GM21528 (cell line): ENCODE measurements at regions not wholly inside any gene's neighbourhood (a gene's known extent, or its start where the extent isn't known, plus 50 kb on each side); places are given as distances from the start of the nearest gene placed in this dataset.

Experiments
- ATAC-seq: cut with Tn5 transposase; IDR thresholded peaks from one replicate; pipeline ENCODE4 v1.9.1; 2021; ENCODE audit warnings: mild to moderate bottlenecking, moderate library complexity; ENCODE audit not compliant: unreplicated experiment, low FRiP score

DNA sequence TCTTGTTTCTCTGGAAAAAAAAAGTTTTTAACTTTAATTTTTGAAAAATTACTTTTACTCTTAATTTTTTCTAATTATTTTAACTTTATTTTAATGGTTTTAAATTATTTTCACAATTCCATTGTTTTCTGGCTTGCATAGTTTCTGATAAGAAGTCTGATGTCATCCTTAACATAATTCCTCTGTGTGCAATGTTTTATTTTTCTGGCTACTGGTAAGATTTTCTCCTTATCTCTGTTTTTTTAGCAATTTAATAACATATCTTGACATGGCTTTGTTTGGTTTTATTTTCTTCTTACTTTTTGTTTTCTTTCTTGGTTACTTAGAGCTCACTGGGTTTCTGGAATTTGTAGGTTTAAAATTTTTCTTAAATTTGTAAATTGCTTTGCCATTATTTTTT is 114.8 kb downstream of the TBXT start:
- ATAC-seq: no peak

DNA sequence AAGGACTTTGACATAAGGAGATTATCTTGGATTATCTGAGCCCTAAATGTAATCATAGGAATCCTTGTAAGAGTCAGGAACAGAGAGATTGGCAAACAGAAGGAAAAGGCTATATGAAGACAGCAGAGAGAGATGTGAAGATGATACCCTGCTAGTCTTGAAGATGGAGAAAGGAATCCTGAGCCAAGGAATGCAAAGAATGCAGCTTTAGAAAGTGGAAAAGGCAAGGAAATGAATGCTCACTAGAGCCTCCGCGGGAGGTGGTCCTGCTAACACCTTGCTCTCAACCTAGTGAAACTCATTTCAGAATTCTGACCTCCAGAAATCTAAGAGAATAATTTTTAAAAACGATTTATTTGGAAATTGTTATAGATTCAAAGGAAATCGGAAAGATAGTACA is 117.1 kb downstream of the TBXT start:
- ATAC-seq: no peak

DNA sequence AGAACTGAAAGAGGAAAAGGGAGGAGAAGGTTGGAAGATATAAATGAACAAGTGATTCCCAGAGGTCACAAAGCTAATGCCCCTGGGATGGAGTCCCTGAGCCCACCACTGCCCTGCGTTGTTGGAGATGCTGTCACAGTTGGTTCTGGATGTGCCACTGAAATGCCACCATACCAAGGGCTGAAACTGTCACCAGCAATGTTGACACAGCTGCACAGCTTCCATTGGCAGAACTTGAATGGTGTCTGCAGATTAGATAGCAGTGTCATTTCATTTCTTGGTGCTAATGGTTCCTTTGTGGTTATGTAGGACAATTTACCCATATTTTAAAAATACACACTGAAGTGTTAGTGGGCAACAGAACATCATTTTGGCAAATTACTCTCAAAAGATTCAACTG is 120.7 kb downstream of the TBXT start:
- ATAC-seq: no peak

DNA sequence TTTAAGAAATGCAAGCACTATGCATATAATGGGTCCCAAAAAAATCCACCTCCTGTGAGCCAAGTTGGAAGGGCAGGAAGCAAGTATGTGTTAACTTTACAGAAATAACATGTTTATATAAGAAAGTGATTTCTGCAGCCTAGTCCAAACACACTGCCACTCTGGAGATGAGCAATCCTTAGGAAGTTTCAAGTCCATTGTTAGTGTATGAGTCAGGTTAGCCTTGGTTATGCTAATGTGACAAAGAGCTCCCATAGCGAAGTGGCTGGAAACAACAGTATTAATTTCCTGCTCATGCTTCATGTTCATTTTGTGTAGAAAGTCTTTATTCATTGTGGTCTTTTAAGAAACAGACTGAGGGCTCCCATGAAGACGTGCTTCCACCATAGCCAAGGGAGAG is 121.4 kb downstream of the TBXT start:
- no peak for ATAC-seq

DNA sequence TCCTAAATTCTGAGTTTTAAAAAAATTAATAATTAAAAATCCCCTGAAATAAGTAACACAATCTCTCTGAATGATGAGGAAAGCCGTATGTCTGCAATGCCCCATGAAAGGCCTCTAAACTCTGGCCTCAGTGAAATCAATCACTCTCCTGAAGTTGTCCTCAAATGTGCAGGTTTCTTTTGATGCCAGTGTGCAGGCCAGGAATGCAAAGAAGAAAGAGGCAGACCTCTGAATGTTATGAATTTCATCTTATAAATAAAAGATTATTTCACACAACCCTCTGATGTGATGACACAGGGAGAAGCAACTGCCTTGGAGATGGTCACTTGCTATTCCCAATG is 121.8 kb downstream of the TBXT start:
- no peak for ATAC-seq

DNA sequence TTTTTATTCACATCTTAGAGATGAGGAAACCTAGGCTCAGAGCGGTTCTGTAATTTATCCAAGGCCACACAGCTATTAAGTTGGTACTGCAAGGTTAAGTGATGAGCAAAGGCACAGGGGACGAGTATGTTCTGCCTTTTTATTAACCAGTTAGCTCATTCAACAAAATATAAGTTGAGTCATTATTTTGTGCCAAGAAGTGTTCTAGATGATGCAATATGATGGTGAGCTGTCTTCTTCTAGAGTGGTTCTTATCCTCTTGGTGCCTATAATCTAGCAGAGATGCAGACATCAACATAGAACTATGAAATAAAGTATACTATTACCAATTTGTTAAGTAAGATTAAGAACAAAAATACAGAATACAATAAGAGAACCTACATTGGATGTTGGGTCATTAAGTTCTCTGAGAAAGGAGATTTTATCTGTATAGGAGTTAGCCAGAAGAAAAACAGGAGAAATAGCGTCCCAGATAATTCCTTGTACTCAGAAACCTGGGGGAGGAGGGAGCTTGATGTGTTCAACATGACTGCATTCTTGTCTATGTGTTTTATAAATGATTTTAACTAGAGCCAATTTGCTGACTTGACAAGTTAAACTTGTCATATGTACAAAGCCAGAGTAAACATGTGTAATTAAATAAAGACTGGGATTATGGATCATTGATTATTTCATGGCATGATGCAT is 122.3 kb downstream of the TBXT start:
- no peak for ATAC-seq

DNA sequence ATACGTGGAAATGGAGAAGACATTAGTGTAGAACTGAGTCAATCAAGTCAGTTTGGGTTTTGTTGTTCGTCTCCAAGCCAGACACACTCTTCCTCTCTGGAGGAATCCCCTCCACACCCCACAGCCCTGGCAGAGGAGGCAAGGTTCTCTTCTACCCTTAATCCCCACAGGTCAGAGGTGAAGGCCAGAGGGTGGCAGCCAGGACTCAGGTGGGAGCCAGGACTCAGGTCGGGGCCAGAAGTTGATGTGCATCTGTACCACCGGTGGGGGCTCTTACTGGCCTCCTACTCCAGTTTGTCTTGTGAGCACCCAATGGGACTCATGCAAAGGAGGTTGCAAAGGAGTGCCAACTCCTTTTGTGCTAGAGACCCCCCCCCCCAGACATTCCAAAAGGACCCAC is 126.4 kb downstream of the TBXT start:
- no peak for ATAC-seq

DNA sequence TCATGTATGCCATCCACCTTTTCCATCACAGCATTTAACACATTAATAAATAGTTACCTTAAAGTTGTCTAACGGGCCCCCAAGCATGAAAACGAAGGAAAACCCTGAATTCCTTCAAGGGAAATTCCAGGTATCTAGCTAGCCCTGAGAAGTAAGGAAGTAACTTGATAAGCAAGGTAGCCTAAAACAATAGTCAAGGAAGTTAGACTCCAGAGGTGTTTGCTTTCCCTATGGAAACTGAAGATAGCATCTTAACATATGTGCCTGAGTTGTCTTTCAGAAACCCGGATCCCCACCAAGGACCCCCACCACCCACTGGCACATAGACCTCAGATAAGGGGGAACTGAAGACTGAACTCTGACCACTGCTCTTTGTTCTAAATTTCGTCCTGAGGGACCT is 127.4 kb downstream of the TBXT start:
- no peak for ATAC-seq

DNA sequence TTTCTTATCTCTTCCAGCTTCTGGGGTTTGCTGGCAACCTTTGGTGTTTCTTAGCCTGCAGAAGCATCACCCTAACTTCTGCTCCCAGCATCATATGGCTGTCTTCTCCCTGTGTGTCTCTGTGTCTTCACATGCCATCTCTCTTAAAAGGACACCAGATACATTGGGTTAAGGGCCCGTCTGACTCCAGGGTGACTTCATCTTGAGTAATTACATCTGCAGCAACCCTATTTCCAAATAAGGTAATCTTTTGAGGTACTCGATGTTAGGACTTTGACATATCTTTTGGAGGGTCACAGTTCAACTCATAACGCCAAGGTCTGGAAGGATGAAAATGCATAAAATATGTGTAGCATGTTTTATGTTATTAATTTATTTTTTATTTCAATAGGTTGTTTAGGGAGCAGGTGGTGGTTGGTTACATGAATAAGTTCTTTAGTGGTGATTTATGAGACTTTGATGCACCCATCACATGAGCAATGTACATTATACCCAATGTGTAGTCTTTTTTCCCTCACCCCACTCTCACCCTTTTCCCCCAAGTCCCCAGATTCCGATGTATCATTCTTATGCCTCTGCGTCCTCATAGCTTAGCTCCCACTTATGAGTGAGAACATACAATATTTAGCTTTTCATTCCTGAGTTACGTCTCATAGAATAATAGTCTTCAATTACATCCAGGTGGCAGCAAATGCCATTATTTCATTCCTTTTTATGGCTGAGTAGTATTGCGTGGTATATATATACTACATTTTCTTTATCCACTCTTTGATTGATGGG is 131.1 kb downstream of the TBXT start:
- ATAC-seq: no peak

DNA sequence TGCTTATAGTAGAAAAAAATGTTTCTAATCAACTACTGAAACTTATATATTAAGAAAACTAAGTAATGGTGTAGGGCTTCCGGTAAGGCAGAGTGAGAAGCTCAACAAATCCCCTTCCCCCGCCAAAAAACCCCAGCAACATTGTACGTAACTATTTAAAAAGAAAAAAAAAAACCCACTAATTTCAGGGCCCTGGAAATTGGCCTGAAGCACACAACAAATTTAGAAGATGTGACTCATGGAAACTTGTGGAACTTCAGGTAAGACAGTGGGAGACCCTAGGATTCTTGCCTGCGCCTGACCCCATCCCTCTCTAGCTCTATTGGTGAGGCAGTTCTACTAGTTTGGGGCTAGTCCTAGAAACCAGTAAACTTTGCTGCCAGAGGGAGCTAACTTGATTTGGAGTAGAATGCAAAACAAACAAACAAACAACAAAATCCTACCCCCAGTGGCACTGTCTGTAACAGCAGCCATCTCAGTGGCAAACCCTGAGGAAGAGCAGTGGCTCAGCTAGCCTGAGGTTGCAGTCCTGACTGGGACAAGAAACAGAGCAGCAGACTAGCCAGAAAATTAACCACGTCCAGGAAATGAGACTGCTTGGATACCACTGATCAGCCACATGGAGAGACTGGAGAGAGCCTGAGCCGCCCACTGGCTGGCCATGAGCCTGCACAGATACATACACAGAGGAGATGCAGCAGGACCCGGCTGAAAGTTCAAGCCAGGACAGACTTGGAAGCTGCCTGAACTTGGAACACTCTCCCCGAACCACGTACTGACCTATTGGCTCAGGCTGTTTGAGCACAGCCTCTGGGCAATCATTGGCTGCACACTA is 135.1 kb downstream of the TBXT start:
- no peak for ATAC-seq

DNA sequence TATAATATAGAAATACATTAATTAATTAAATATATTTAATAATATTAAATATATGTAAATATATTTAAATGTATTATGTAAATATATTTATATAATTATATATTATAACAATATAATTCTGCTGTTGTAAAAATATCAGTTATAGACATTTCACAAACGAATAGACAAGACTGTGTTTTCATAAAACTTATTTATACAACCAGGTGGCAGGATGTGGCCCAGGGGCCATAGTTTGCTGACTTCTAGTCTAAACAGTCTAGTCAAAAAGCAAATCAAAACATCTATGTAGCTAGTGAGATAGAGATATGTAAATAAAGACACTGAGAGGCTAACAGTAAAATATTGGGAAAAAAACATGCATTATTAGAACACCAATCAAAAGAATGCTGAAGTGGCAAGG is 136.4 kb downstream of the TBXT start:
- ATAC-seq: no peak

DNA sequence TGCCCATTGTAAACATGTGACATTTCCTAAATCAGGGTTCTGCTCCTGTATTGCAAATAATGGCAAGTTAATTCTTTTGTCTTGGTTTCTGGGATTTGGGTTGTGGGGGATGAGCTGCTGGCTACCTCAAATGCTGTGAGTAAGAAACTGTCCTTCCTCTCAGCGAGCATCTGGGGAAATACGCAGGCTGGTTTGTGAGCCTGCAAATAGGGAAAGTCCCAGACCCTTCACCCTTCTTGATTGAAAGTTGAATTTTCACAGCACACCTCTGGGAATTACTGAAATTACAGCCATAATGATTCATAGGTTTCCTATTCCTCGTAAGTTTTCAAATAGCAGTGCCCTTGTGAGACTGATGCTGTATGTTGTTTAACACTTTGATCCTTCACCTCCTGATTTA is 138.1 kb downstream of the TBXT start:
- ATAC-seq: no peak

DNA sequence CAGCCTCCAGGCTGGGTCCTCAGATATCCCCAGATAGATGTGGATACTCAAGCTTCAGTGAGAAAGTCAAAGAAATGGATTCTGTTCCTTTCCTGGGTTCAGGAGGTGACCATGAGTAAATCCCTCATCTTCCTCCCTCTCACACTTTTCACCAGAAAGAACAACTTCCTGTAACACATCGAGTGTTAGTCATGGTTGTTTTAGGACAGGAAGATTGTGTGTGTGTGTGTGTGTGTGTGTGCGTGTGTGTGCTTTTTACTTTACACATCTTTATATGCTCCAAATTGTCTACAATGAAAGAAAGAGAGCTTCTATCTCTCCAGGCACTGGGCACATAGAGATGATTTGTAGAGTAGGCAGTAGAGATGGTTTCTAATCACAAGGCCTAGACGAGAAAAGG is 139.9 kb downstream of the TBXT start:
- ATAC-seq: no peak

DNA sequence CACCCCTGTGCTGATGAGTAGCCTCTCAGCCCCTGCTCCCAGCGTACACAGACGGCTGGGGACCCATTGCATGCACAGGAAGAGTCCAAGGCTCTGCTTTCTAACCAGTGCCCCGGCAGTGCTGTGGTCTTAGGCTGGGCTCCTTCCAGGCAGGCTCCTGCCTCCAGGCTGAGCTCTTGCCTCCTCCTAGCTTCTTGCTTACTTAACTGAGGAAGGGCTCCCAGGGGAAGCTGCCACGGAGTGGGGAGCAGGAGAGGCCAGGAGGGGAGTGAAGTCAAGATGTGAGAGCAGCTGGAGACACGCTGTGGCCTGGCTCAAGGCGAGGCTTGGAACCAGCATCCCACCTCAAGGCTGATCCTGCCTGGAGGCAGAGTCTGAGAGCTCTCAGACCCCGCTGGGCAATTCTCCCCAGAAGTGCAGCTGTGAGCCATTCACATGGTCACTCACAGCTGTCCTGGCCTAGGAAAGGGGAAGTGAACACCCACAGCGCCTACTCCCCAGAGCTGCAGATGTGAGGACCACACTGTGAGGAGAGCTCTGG is 141.0 kb downstream of the TBXT start:
- ATAC-seq: no peak

DNA sequence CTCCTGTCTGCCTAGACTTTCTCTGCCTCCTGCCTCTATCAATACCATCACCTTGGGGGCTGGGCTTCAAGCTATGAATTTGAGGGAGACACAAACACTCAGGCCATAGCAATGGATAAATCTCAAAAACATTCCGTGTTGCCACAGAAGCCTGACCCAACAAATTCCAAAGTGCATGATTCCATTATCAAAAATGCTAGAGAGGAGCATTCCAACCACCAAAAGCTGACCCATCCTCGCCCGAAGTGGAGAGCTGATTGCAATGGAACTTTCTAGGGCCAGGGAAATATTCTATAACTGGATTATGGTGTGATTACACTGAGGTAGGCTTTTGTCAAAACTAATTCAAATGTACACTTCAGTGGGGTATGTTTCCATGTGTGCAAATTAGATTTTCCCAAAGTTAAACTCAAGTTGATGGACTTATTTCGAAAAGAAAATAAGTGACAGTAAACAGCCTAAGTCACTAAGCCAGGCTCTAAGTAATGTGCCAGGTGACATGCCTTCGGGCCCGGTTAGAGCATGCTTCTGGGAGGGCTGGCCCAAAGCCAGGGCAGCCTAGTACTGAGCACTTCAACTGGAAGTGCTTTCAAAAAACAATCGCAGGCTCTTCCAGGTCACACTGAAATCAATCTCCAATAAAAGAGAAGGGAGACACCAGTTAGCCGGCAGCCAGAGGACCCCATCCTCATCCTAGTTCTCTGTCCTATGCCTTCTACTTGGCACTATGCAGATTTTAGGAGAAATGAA is 142.3 kb downstream of the TBXT start:
- no peak for ATAC-seq

DNA sequence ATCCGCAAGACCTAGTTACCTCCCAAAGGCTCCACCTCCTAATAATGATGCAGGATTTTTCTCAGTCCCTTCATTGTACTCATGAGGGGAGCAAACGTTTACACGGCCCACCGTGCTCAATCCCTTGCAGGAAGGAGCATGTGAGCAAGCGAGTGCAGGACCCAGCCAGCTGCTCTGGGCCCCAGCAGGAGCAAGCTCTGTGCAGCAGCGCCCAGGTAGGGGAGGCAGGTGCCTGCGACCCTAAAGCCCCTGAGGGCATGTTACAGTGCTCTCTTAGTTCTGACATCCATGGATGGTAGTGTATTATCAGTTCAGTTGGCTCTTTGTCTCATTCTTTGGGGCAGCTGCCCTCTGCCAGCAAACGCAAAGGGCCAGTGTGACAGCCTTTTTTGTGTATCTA is 143.4 kb downstream of the TBXT start:
- ATAC-seq: no peak

DNA sequence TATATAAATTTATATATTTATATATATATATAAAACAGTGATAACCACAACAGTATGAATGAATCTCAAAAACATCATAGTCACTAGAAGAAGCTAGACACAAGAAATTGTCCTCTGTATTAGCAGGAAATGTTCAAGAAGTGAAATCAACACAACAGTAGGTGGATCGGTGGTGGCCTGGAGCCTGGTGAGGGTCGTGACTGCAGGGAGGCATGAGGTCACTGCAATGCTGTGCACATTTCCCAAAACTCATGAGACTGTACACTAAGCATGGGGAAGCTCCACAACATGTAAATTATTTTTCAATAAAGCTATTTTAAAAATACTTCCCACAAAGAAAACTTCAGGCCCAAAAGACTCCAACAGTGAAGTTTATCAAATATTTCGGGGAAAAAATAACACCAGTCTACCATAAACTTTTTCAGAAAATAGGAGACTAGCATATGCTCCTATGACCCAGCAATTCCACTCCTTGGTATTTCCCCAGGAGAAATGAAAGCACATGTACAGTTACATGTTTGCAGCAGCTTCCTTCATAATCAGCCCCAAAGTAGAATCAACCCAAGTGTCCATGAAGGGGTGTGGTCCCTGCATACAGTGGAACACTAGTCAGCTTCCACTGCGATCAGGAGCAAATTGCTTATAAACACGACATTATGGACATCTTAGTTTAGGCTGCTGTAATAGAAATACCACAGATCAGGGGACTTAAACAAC is 144.2 kb downstream of the TBXT start:
- no peak for ATAC-seq

DNA sequence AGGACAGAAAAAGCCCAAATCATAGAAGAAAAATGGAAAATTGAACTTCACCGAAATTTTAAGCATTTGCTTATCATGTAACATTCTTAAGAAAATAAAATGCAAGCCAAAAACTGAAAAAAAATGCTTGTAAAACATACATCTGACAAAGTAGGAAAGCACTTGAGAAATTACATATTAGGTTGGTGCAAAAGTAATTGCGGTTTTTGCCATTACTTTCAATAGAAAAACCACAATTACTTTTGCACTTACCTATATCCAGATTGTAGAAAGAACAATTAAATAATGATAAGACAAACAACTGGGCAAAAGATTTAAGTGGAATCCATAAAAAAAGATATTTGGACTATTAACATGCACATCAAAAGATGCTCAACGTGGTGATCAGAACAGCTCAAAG is 146.2 kb downstream of the TBXT start:
- ATAC-seq: no peak

DNA sequence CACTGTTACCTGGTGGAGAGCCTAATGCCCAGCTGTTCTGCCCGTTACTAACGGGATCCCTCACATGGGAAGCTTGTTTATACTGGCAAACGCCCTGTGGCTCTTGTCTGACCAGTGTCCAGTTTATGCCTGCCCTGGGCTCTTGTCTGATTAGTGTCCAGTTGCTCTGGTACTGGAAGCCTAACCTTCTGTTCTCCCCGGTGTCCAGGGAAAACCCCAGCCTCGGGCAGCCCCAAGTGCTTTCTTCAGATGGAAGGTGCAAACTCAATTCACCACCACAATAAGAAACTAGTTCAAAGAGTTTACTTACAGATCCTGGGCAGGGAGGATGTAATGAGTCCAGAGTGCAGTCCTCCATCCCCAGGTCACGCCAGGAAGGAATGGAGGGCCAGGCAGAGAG is 148.4 kb downstream of the TBXT start:
- no peak for ATAC-seq

DNA sequence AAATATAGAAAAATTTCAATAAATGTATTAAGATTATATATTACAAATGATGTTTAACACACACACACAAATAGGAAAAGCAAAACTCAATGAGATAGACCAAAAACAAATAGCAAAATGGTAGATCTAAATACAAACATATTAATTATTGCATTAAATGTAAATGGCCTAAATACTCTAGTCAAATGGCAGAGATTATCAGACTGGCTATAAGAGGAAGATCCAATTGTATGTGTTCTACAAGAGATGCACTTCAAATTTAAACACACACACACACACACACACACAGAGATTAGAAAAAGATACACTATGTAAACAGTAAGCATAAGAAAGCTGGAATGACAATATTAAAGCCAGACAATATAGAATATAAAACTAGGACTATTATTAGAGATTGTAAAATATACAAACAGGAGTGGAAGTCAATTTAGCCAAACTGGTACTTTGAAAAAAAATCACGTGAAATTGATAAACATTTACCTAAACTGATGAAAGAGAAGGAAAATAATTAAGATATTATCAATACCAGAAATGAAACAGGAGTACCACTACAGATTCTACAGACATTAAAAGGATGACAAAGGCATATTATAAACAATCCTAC is 150.5 kb downstream of the TBXT start:
- ATAC-seq: no peak
